B cell (primary cell): ENCODE measurements at regions not wholly inside any gene's neighbourhood (a gene's known extent, or its start where the extent isn't known, plus 50 kb on each side); places are given as distances from the start of the nearest gene placed in this dataset.

Source experiments
- ATAC-seq: fragments of 200-7000 bp; cut with Tn5 transposase; one replicate; pipeline ENCODE4 v1.10.0; 2021; ENCODE audit warnings: low read depth, mild to moderate bottlenecking, moderate number of reproducible peaks, moderate library complexity
- CTCF ChIA-PET: fragments of 350-600 bp; sonication (Branson Sonifier 250); formaldehyde crosslinking; loops from one replicate; lab custom pipeline; 2021; ENCODE audit warnings: antibody characterized with exemption, inconsistent platforms; lab: Charles Lee
- POLR2A ChIA-PET: fragments of 350-600 bp; sonication (Branson Sonifier 250); formaldehyde crosslinking; loops from one replicate; lab custom pipeline; 2021; ENCODE audit warnings: antibody characterized with exemption; lab: Charles Lee
- DNase-seq: peaks from one replicate; pipeline ENCODE4 v3.0.0; 2013
- H2AFZ ChIP-seq: 2 replicates; pipeline ENCODE4 v1.6.1; 2012; ENCODE audit warnings: mild to moderate bottlenecking, low read depth, low read length; ENCODE audit not compliant: insufficient read depth, poor library complexity, severe bottlenecking
- H3K27ac ChIP-seq, 2 donors: 1 replicate in 1 of 2; 2 replicates in 1 of 2; pipeline ENCODE4 v1.5.1; 2012 to 2013; ENCODE audit warnings: low read length in 2 of 2, mild to moderate bottlenecking in 2 of 2, moderate library complexity in 1 of 2
- H3K27me3 ChIP-seq, 4 experiments: fragments of 200-600 bp in 1 of 4; sonication (generic) in 1 of 4; replicated peaks in 1 of 4; 1 replicate in 2 of 4; 2 replicates in 2 of 4; pipeline versions ENCODE4 v1.6.1 to v1.7.0; 2013 to 2016; ENCODE audit warnings: low read length in 3 of 4, mild to moderate bottlenecking in 2 of 4, mixed read lengths in 1 of 4, moderate library complexity in 1 of 4; ENCODE audit not compliant: insufficient read depth in 4 of 4, control insufficient read depth in 3 of 4; ENCODE audit errors: control extremely low read depth in 1 of 4
- H3K36me3 ChIP-seq, 2 experiments: replicated peaks in 1 of 2; 1 replicate in 1 of 2; 2 replicates in 1 of 2; pipeline versions ENCODE4 v1.6.1 to v1.7.1; 2013; ENCODE audit warnings: low read length in 1 of 2; ENCODE audit not compliant: insufficient read depth in 2 of 2, control insufficient read depth in 1 of 2; ENCODE audit errors: control extremely low read depth in 1 of 2, extremely low read depth in 1 of 2
- H3K4me1 ChIP-seq, 2 donors: fragments of 200-600 bp in 1 of 2; sonication (generic) in 1 of 2; 1 replicate in 1 of 2; 2 replicates in 1 of 2; pipeline versions ENCODE4 v1.5.1 to v1.6.1; 2013 to 2017; ENCODE audit warnings: low read length in 2 of 2; ENCODE audit not compliant: control insufficient read depth in 2 of 2, insufficient read depth in 2 of 2
- H3K4me2 ChIP-seq: replicated peaks from 2 replicates; pipeline ENCODE3; 2012; ENCODE audit warnings: mild to moderate bottlenecking, low read depth, low read length; ENCODE audit not compliant: poor library complexity, severe bottlenecking
- H3K4me3 ChIP-seq, 5 experiments: fragments of 200-600 bp in 1 of 5; sonication (generic) in 1 of 5; 1 replicate in 3 of 5; 2 replicates in 2 of 5; pipeline versions ENCODE4 v1.5.1 to v1.7.0; 2011 to 2016; ENCODE audit warnings: low read length in 4 of 5, mild to moderate bottlenecking in 4 of 5, low read depth in 2 of 5, control low read depth in 1 of 5, moderate library complexity in 1 of 5; ENCODE audit not compliant: insufficient read depth in 1 of 5; ENCODE audit errors: control extremely low read depth in 1 of 5, extremely low read depth in 1 of 5
- H3K79me2 ChIP-seq: fragments of 200-600 bp; sonication (generic); one replicate; pipeline ENCODE4 v1.6.0; 2016; ENCODE audit warnings: low read length; ENCODE audit not compliant: control insufficient read depth, insufficient read depth
- H3K9ac ChIP-seq: fragments of 200-600 bp; sonication (generic); 2 replicates; pipeline ENCODE4 v1.6.1; 2017; ENCODE audit warnings: mild to moderate bottlenecking, low read length, moderate library complexity
- H3K9me3 ChIP-seq, 3 donors: one replicate each; pipeline versions ENCODE4 v1.6.1 to v1.7.1; 2013; ENCODE audit warnings: low read length in 2 of 3; ENCODE audit not compliant: control insufficient read depth in 2 of 3, insufficient read depth in 1 of 3; ENCODE audit errors: control extremely low read depth in 1 of 3
- H4K20me1 ChIP-seq: 2 replicates; pipeline ENCODE4 v1.6.0; 2012; ENCODE audit warnings: mild to moderate bottlenecking, low read length; ENCODE audit not compliant: insufficient read depth, control insufficient read depth, poor library complexity, severe bottlenecking
- H3K27ac Mint-ChIP-seq: one replicate; pipeline ENCODE4 v1.8.0; 2021; ENCODE audit warnings: mixed read lengths
- H3K27me3 Mint-ChIP-seq: one replicate; pipeline ENCODE4 v1.8.0; 2021; ENCODE audit warnings: mixed read lengths
- H3K4me1 Mint-ChIP-seq: one replicate; pipeline ENCODE4 v1.8.0; 2021; ENCODE audit warnings: mixed read lengths
- H3K4me3 Mint-ChIP-seq: one replicate; pipeline ENCODE4 v1.8.0; 2021; ENCODE audit warnings: mixed read lengths
- H3K9me3 Mint-ChIP-seq: one replicate; pipeline ENCODE4 v1.8.0; 2022; ENCODE audit warnings: mixed read lengths; ENCODE audit not compliant: insufficient read depth
- EZH2 ChIP-seq: IDR thresholded peaks from 2 replicates; pipeline ENCODE4 v1.6.1; 2012; ENCODE audit warnings: borderline replicate concordance, low read depth, mild to moderate bottlenecking, moderate library complexity, low read length; ENCODE audit not compliant: insufficient read depth, poor library complexity, severe bottlenecking
- WGBS: methylation state at CpG from one replicate; pipeline ENCODE4 v1.1.5; 2013; ENCODE audit warnings: missing lambda C conversion rate; ENCODE audit not compliant: insufficient coverage; 5-methylcytosine and 5-hydroxymethylcytosine counted together
- intact Hi-C: fragments of 100-400 bp; cut with micrococcal nuclease; formaldehyde crosslinking; loops from one replicate; pipeline ENCODE4 v1.10.0; 2022
- TF ChIP-seq, protein P1 (sequence below): fragments of 200-600 bp; IDR thresholded peaks from one replicate; pipeline ENCODE4 v1.8.0; 2022; ENCODE audit warnings: antibody characterized with exemption, mild to moderate bottlenecking

GRCh38 chr5:90308787-90309585 is 100.6 kb downstream of the CETN3 start:
- no peaks in the 10 kb centered on the region for H4K20me1 ChIP-seq
- H3K4me3 Mint-ChIP-seq, result no peak overlapping the region
- H3K4me2 ChIP-seq, result no peak overlapping the region
- no peaks in the 10 kb centered on the region for H3K9me3 ChIP-seq
- peaks cover 9% of the 10 kb centered on the region for H3K27me3 Mint-ChIP-seq
- H3K27ac ChIP-seq, result no peak overlapping the region
- TF ChIP-seq, protein P1, sequence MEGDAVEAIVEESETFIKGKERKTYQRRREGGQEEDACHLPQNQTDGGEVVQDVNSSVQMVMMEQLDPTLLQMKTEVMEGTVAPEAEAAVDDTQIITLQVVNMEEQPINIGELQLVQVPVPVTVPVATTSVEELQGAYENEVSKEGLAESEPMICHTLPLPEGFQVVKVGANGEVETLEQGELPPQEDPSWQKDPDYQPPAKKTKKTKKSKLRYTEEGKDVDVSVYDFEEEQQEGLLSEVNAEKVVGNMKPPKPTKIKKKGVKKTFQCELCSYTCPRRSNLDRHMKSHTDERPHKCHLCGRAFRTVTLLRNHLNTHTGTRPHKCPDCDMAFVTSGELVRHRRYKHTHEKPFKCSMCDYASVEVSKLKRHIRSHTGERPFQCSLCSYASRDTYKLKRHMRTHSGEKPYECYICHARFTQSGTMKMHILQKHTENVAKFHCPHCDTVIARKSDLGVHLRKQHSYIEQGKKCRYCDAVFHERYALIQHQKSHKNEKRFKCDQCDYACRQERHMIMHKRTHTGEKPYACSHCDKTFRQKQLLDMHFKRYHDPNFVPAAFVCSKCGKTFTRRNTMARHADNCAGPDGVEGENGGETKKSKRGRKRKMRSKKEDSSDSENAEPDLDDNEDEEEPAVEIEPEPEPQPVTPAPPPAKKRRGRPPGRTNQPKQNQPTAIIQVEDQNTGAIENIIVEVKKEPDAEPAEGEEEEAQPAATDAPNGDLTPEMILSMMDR, result no peak
- no peaks in the 10 kb centered on the region for H3K9me3 Mint-ChIP-seq
- H3K9ac ChIP-seq, result no peak overlapping the region
- H2AFZ ChIP-seq, result no peak overlapping the region
- DNase-seq (no peak), ATAC-seq (no peak)
- no peak overlapping the region for H3K4me3 ChIP-seq
- no peaks in the 10 kb centered on the region for H3K36me3 ChIP-seq
- intact Hi-C loops, result no loop called here
- no CpG with 5 or more reads among the region's 4 CpGs for WGBS
- no peaks in the 10 kb centered on the region for H3K4me1 Mint-ChIP-seq
- H3K27me3 ChIP-seq, result no peaks in the 10 kb centered on the region
- H3K4me1 ChIP-seq, result no peaks in the 10 kb centered on the region
- H3K79me2 ChIP-seq, result no peaks in the 10 kb centered on the region
- POLR2A ChIA-PET, result no interaction called here
- no peak overlapping the region for H3K27ac Mint-ChIP-seq
- CTCF ChIA-PET, result no interaction called here

GRCh38 chr5:90307782-90308181 is 101.8 kb downstream of the CETN3 start:
- H3K27me3 ChIP-seq, result no peaks in the 10 kb centered on the region
- intact Hi-C loops, result no loop called here
- H2AFZ ChIP-seq, result no peak overlapping the region
- DNase-seq (no peak), ATAC-seq (no peak)
- H4K20me1 ChIP-seq, result no peaks in the 10 kb centered on the region
- CTCF ChIA-PET, result no interaction called here
- POLR2A ChIA-PET, result no interaction called here
- no peaks in the 10 kb centered on the region for H3K36me3 ChIP-seq
- H3K9me3 ChIP-seq, result no peaks in the 10 kb centered on the region
- Mint-ChIP-seq H3K27ac (no peak overlapping the region), H3K27me3 (peaks cover 9% of the 10 kb centered on the region), H3K4me3 (no peak overlapping the region), H3K4me1 (no peaks in the 10 kb centered on the region), H3K9me3 (no peaks in the 10 kb centered on the region)
- no peak overlapping the region for H3K4me3 ChIP-seq
- no peak overlapping the region for H3K9ac ChIP-seq
- TF ChIP-seq, protein P1, result no peak
- no peak for TF ChIP-seq EZH2
- H3K79me2 ChIP-seq, result no peaks in the 10 kb centered on the region
- H3K4me2 ChIP-seq, result no peak overlapping the region
- H3K4me1 ChIP-seq, result no peaks in the 10 kb centered on the region
- H3K27ac ChIP-seq, result no peak overlapping the region
- WGBS, result no CpG with 5 or more reads among the region's 1 CpG
